ENCODE measurements at regions not wholly inside any gene's neighbourhood (a gene's known extent, or its start where the extent isn't known, plus 50 kb on each side); places are given as distances from the start of the nearest gene placed in this dataset.

DNA sequence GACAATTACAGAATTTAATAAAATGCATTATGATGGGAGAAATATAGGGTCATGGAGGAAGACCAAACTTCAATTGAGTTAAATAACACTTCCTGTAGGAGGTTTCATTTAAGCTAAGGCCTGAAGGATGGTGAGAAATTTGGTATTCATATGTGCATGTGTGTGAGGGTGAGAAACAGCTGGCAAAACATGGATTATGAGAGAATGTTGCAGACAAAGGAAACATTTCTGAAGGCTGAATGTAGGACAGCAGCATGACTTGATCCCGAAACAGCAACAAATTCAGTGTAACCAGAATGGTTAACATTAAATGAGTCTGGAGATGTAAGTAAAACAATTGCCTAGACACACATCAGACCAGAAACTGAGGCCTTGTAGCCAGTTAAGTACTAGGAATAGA, 630.8 kb downstream of the NR4A2 start:
- TF ChIP-seq, protein P1, sequence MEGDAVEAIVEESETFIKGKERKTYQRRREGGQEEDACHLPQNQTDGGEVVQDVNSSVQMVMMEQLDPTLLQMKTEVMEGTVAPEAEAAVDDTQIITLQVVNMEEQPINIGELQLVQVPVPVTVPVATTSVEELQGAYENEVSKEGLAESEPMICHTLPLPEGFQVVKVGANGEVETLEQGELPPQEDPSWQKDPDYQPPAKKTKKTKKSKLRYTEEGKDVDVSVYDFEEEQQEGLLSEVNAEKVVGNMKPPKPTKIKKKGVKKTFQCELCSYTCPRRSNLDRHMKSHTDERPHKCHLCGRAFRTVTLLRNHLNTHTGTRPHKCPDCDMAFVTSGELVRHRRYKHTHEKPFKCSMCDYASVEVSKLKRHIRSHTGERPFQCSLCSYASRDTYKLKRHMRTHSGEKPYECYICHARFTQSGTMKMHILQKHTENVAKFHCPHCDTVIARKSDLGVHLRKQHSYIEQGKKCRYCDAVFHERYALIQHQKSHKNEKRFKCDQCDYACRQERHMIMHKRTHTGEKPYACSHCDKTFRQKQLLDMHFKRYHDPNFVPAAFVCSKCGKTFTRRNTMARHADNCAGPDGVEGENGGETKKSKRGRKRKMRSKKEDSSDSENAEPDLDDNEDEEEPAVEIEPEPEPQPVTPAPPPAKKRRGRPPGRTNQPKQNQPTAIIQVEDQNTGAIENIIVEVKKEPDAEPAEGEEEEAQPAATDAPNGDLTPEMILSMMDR (IDR thresholded peaks at IDR 0.05) = no peak
- TF ChIP-seq POLR2A (IDR thresholded peaks at IDR 0.05) = no peak

Data from testis (tissue), 2 donors.